ENCODE measurements at regions not wholly inside any gene's neighbourhood (a gene's known extent, or its start where the extent isn't known, plus 50 kb on each side); places are given as distances from the start of the nearest gene placed in this dataset.

DNA sequence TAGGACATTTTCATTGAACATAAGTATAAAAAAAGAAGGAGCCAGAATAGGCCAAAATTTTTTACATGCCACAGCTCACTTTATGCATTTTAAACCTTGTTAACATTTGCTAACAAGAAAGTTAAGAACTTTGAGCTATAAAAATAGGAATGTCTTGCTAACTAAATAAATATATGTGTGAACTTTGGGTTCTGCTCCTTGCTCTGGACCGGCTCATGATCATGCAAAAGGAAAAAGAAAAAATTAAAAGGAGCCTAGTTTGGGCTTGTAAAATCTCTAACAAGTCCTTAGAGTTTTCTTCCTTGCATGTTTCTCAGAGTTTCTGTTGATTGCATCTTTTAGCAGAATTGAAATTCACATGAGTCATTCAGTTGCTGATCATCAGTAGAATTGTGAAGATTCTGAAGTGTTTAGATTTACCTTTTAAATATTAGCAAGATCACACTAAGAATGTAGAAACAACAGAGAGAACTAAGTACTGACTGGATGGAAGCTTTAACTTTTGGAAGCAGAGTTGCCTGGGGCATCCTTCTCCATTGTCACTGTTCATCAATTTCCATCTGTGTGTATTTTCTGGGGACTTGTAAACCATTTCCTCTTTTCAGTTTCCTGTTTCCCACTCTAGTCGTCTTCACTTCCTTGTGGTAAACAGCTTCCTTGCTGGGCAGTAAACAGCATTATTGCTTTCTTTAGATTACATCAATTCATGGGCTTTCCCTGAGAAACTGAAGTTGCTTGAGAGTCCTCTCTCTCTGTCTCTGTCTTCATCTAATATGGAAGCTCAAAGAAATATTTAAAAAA, 458.4 kb upstream of the BTBD3 start:
- no peak for DNase-seq
- H3K27me3 ChIP-seq (replicated peaks): no peaks in the 10 kb centered on the region
- H3K36me3 ChIP-seq (replicated peaks): no peaks in the 10 kb centered on the region
- no peak for TF ChIP-seq CTCF (IDR thresholded peaks at IDR 0.05; ENCODE audit: low read depth, low read length, missing control alignments)
- no peak overlapping the region for H3K27ac ChIP-seq
- in situ Hi-C loops (cut with HindIII; ENCODE audit: low pct_ligation_motif_present, low sequenced_read_pairs): no loop called here
- H3K4me3 ChIP-seq (ENCODE audit: low read depth, low read length): no peak overlapping the region

- in situ Hi-C loops (cut with HindIII; ENCODE audit: low pct_ligation_motif_present, low sequenced_read_pairs): no loop called here
- no peaks in the 10 kb centered on the region for H3K36me3 ChIP-seq (replicated peaks)
- TF ChIP-seq CTCF (IDR thresholded peaks at IDR 0.05; ENCODE audit: low read depth, low read length, missing control alignments): no peak
- no peaks in the 10 kb centered on the region for H3K27me3 ChIP-seq (replicated peaks)
- no peak overlapping the region for H3K27ac ChIP-seq
- H3K4me3 ChIP-seq (ENCODE audit: low read depth, low read length): no peak overlapping the region
- no peak for DNase-seq
Observed at GRCh38 chr20:11467436-11467835, 450.3 kb upstream of the BTBD3 start.

DNA sequence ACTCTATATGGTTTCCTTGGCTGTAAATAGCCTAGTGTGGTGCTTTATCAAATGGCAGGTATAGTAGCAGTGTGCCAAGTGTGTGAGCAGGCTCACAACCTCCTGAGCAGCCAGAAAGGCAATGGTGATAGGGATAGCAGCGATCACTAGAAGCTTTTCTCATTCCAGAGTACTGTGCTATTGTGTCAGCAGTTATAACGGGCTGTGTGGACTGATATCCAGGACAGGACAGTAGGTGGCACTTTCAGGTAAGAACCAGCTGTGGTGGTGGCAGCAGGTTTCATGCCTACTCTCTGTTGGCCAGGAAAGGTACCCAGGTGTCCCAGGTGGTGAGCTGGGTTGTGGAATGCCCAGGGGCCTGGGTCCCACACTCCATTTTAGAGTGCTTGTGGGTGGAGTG, 448.8 kb upstream of the BTBD3 start:
- Histone ChIP-seq H3K27ac (no peak overlapping the region), H3K4me3 (ENCODE audit: low read depth, low read length) (no peak overlapping the region), H3K36me3 (replicated peaks) (no peaks in the 10 kb centered on the region), H3K27me3 (replicated peaks) (no peaks in the 10 kb centered on the region)
- TF ChIP-seq CTCF (IDR thresholded peaks at IDR 0.05; ENCODE audit: low read depth, low read length, missing control alignments): no peak
- in situ Hi-C loops (cut with HindIII; ENCODE audit: low pct_ligation_motif_present, low sequenced_read_pairs): no loop called here
- DNase-seq: no peak

DNA sequence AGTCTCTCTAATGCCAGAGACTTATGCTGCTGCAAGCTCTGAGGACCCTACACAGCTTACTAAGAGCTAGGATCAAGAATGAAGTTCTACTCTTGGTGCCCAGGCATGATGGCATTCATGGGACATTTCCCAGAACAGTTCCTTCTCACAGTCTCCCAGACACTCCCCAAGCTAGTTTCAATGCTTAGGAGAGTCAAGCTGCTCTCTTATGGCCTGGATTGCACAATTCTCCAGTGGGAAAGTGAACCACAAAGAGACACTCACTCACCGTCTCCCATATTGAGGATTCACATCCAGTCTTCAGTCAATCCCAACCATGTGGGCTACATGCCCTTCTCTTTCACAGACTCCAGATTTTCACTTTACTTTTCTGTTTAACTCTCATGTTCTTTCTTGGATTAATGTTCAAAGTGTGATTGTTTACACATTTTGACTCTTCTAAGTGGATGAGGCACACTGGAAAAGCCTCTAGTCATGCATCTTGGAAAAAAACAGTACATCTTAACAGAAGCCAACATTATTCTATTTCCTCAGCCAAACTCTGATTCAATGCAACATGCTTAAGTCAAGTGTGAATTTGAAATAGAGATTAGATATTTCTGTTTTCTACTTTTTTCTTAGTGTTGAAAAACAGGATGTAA, 447.8 kb upstream of the BTBD3 start:
- H3K27ac ChIP-seq: no peak overlapping the region
- in situ Hi-C loops (cut with HindIII; ENCODE audit: low pct_ligation_motif_present, low sequenced_read_pairs): no loop called here

DNA sequence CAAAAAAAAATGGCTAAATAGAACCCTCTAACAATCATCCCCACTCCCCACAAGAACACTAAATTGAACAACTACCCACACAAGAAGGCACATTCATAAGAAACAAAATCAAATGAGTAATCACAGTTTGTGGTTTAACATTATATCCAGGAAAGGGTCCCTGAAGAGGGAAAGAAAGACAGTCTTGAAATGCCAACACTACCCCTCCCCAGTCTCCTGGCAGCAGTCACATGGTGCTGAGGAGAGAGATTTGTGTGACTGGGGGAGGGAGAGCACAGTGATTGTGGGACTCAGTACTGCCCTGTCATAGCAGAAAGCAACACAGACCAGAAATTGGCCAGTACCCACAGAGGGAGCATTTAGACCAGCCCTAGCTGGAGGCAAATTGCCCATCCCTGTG, 443.7 kb upstream of the BTBD3 start:
- DNase-seq: no peak
- no peak for TF ChIP-seq CTCF (IDR thresholded peaks at IDR 0.05; ENCODE audit: low read depth, low read length, missing control alignments)
- no peak overlapping the region for H3K4me3 ChIP-seq (ENCODE audit: low read depth, low read length)
- in situ Hi-C loops (cut with HindIII; ENCODE audit: low pct_ligation_motif_present, low sequenced_read_pairs): no loop called here
- H3K27ac ChIP-seq: no peak overlapping the region
- H3K36me3 ChIP-seq (replicated peaks): no peaks in the 10 kb centered on the region
- no peaks in the 10 kb centered on the region for H3K27me3 ChIP-seq (replicated peaks)

More for the DNA sequence above, 447.8 kb upstream of the BTBD3 start:
- no peaks in the 10 kb centered on the region for H3K36me3 ChIP-seq (replicated peaks)
- DNase-seq: no peak
- no peak overlapping the region for H3K4me3 ChIP-seq (ENCODE audit: low read depth, low read length)
- H3K27me3 ChIP-seq (replicated peaks): no peaks in the 10 kb centered on the region
- TF ChIP-seq CTCF (IDR thresholded peaks at IDR 0.05; ENCODE audit: low read depth, low read length, missing control alignments): no peak
